Trophoblast cell (in vitro differentiated cells and primary cell): ENCODE measurements at regions not wholly inside any gene's neighbourhood (a gene's known extent, or its start where the extent isn't known, plus 50 kb on each side); places are given as distances from the start of the nearest gene placed in this dataset.

Experiments
- DNase-seq, 2 donors: peaks; one replicate each; pipeline ENCODE4 v3.0.0-alpha.2; 2016
- H2AFZ ChIP-seq: 2 replicates; pipeline ENCODE4 v1.6.1; 2013; ENCODE audit warnings: low read length, moderate library complexity, mild to moderate bottlenecking; ENCODE audit not compliant: insufficient read depth, poor library complexity
- H2AK5ac ChIP-seq: 2 replicates; pipeline ENCODE4 v1.6.1; 2013; ENCODE audit warnings: mild to moderate bottlenecking, low read length
- H2BK120ac ChIP-seq: 2 replicates; pipeline ENCODE4 v1.6.1; 2013; ENCODE audit warnings: low read length, mild to moderate bottlenecking, moderate library complexity; ENCODE audit not compliant: insufficient read depth, poor library complexity
- H2BK12ac ChIP-seq: 2 replicates; pipeline ENCODE4 v1.6.1; 2013; ENCODE audit warnings: mild to moderate bottlenecking, low read length, moderate library complexity
- H2BK5ac ChIP-seq: 2 replicates; pipeline ENCODE4 v1.6.1; 2013; ENCODE audit warnings: low read length, low read depth, moderate library complexity, mild to moderate bottlenecking; ENCODE audit not compliant: poor library complexity
- H3K14ac ChIP-seq: 2 replicates; pipeline ENCODE4 v1.6.1; 2013; ENCODE audit warnings: mild to moderate bottlenecking, low read length
- H3K18ac ChIP-seq: 2 replicates; pipeline ENCODE4 v1.6.1; 2013; ENCODE audit warnings: mild to moderate bottlenecking, low read length
- H3K23ac ChIP-seq: 2 replicates; pipeline ENCODE4 v1.6.1; 2013; ENCODE audit warnings: low read length
- H3K27ac ChIP-seq: 2 replicates; pipeline ENCODE4 v1.5.1; 2013; ENCODE audit warnings: low read depth, mild to moderate bottlenecking, inconsistent platforms, low read length, moderate library complexity
- H3K27me3 ChIP-seq: 2 replicates; pipeline ENCODE4 v1.6.1; 2013; ENCODE audit warnings: inconsistent platforms, mild to moderate bottlenecking, low read length, moderate library complexity; ENCODE audit not compliant: insufficient read depth
- H3K36me3 ChIP-seq, 2 experiments: 1 replicate in 1 of 2; 2 replicates in 1 of 2; pipeline ENCODE4 v1.6.1; 2013; ENCODE audit warnings: low read length in 2 of 2, mild to moderate bottlenecking in 2 of 2, moderate library complexity in 1 of 2; ENCODE audit not compliant: insufficient read depth in 2 of 2, control insufficient read depth in 1 of 2
- H3K4ac ChIP-seq: 2 replicates; pipeline ENCODE4 v1.6.1; 2013; ENCODE audit warnings: low read depth, mild to moderate bottlenecking, low read length, moderate library complexity
- H3K4me1 ChIP-seq, 2 experiments: 1 replicate in 1 of 2; 2 replicates in 1 of 2; pipeline ENCODE4 v1.6.1; 2013; ENCODE audit warnings: low read length in 2 of 2, mild to moderate bottlenecking in 2 of 2, moderate library complexity in 1 of 2; ENCODE audit not compliant: insufficient read depth in 2 of 2, control insufficient read depth in 1 of 2
- H3K4me2 ChIP-seq: 2 replicates; pipeline ENCODE4 v1.6.1; 2013; ENCODE audit warnings: inconsistent platforms, mild to moderate bottlenecking, low read length, moderate library complexity
- H3K4me3 ChIP-seq: 2 replicates; pipeline ENCODE4 v1.5.1; 2013; ENCODE audit warnings: mild to moderate bottlenecking, low read depth, low read length, inconsistent platforms
- H3K79me1 ChIP-seq: one replicate; pipeline ENCODE4 v1.6.1; 2013; ENCODE audit warnings: low read length
- H3K79me2 ChIP-seq: 2 replicates; pipeline ENCODE4 v1.6.1; 2013; ENCODE audit warnings: low read length, mild to moderate bottlenecking; ENCODE audit not compliant: control insufficient read depth, insufficient read depth, poor library complexity
- H3K9ac ChIP-seq: 2 replicates; pipeline ENCODE4 v1.6.1; 2013; ENCODE audit warnings: mild to moderate bottlenecking, low read length
- H3K9me3 ChIP-seq: 2 replicates; pipeline ENCODE4 v1.6.1; 2013; ENCODE audit warnings: low read depth, mild to moderate bottlenecking, control low read depth, inconsistent platforms, low read length; ENCODE audit not compliant: insufficient read depth
- H4K12ac ChIP-seq: 2 replicates; pipeline ENCODE4 v1.6.1; 2013; ENCODE audit warnings: low read depth, mild to moderate bottlenecking, low read length, moderate library complexity
- H4K8ac ChIP-seq: 2 replicates; pipeline ENCODE4 v1.6.1; 2013; ENCODE audit warnings: low read depth, mild to moderate bottlenecking, low read length, moderate library complexity
- H4K91ac ChIP-seq: one replicate; pipeline ENCODE4 v1.6.1; 2013; ENCODE audit warnings: low read depth, mild to moderate bottlenecking, low read length, moderate library complexity
- WGBS: extraction: QIAGEN DNeasy Blood & Tissue Kit; methylation state at CpG from one replicate; pipeline ENCODE4 v1.1.7; 2013; ENCODE audit warnings: missing lambda C conversion rate; ENCODE audit not compliant: insufficient read length, insufficient coverage; ENCODE audit errors: extremely low coverage; 5-methylcytosine and 5-hydroxymethylcytosine counted together

DNA sequence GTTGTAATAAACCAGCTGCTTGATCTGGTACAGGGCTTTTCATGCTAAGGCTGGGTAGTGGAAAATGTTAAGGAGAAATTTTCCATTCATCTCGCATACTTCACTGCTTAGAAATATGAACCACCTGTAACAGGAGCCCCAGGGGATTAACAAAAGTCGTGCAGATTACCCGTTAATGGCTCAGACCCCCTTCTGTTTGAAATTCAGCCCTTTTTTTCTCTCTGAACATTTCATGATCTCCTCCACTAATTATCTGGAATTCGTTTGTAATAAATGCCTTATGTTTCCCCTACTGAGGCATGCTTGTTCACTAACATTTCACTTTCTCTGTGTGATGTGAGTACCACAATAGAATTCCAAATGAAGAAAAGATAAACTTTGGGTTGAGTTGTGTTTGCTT lies 336.4 kb upstream of the HSF2 start:
- H4K91ac ChIP-seq, result no peak overlapping the region
- WGBS, result no CpG with 5 or more reads among the region's 4 CpGs
- no peak overlapping the region for H4K12ac ChIP-seq
- no peak overlapping the region for H2AFZ ChIP-seq
- no peak overlapping the region for H3K9ac ChIP-seq
- H2BK5ac ChIP-seq, result no peak overlapping the region
- no peaks in the 10 kb centered on the region for H3K4me1 ChIP-seq
- no peak overlapping the region for H3K27ac ChIP-seq
- H3K36me3 ChIP-seq, result no peaks in the 10 kb centered on the region
- no peak overlapping the region for H3K4me2 ChIP-seq
- DNase-seq, result no peak
- no peak overlapping the region for H3K4ac ChIP-seq
- no peak overlapping the region for H4K8ac ChIP-seq
- no peak overlapping the region for H3K4me3 ChIP-seq
- no peaks in the 10 kb centered on the region for H3K79me1 ChIP-seq
- no peaks in the 10 kb centered on the region for H3K27me3 ChIP-seq
- H3K18ac ChIP-seq, result no peak overlapping the region
- no peak overlapping the region for H2AK5ac ChIP-seq
- H3K23ac ChIP-seq, result no peak overlapping the region
- H2BK12ac ChIP-seq, result no peak overlapping the region
- no peak overlapping the region for H3K14ac ChIP-seq
- no peak overlapping the region for H2BK120ac ChIP-seq
- no peaks in the 10 kb centered on the region for H3K9me3 ChIP-seq
- H3K79me2 ChIP-seq, result no peaks in the 10 kb centered on the region

DNA sequence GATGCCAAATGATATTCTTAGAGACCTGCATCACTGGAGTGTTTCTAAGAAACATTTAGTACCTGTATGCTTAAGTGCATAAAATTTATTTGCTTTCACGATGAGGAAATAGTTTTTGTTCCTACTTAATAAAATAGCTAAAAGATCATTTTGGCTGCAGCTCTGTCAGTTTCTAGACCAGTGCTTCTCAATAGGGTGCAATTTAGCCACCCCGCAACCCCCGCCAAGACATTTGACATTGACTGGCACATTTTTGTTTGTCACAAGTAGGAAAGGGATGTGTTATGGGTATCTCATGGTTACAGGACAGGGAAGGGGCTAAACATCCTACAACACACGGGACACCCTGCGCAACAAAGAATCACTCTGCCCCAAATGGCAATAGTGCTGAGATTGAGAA lies 335.7 kb upstream of the HSF2 start:
- H3K23ac ChIP-seq, result no peak overlapping the region
- H4K8ac ChIP-seq, result no peak overlapping the region
- H4K91ac ChIP-seq, result no peak overlapping the region
- no peak overlapping the region for H3K18ac ChIP-seq
- H3K36me3 ChIP-seq, result no peaks in the 10 kb centered on the region
- H4K12ac ChIP-seq, result no peak overlapping the region
- DNase-seq, result no peak
- H3K4me1 ChIP-seq, result no peaks in the 10 kb centered on the region
- H2AK5ac ChIP-seq, result no peak overlapping the region
- H3K79me2 ChIP-seq, result no peaks in the 10 kb centered on the region
- no peak overlapping the region for H3K9ac ChIP-seq
- H2BK5ac ChIP-seq, result no peak overlapping the region
- H3K4ac ChIP-seq, result no peak overlapping the region
- H3K4me2 ChIP-seq, result no peak overlapping the region
- H3K27me3 ChIP-seq, result no peaks in the 10 kb centered on the region
- H3K14ac ChIP-seq, result no peak overlapping the region
- H3K27ac ChIP-seq, result no peak overlapping the region
- no CpG with 5 or more reads among the region's 5 CpGs for WGBS
- H2BK12ac ChIP-seq, result no peak overlapping the region
- H2AFZ ChIP-seq, result no peak overlapping the region
- H3K4me3 ChIP-seq, result no peak overlapping the region
- H2BK120ac ChIP-seq, result no peak overlapping the region
- H3K79me1 ChIP-seq, result no peaks in the 10 kb centered on the region
- no peaks in the 10 kb centered on the region for H3K9me3 ChIP-seq

DNA sequence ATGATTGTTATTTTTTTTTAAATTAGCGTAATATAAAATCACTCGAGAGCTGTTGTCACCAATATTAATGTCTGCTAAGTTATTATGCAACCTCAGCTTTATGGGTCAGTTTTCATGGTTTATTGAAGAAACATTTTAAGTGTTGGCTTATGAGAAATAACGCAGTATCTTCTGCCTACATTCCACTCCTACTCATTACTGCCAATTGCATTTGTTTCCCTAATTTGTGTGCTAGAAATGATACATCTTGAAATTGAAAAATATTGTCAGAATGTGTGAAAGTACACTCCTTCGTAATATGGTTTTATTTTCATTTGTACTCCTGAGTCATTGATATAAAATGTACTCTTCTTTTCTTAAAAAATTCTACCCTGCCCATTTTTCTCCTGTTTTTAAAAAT lies 333.3 kb upstream of the HSF2 start:
- Histone ChIP-seq H2BK120ac (no peak overlapping the region), H3K4me1 (no peaks in the 10 kb centered on the region), H2AFZ (no peak overlapping the region), H3K18ac (no peak overlapping the region), H3K79me1 (no peaks in the 10 kb centered on the region), H2BK12ac (no peak overlapping the region), H3K4me2 (no peak overlapping the region), H3K4me3 (no peak overlapping the region), H3K4ac (no peak overlapping the region), H3K9ac (no peak overlapping the region), H4K91ac (no peak overlapping the region), H3K79me2 (no peaks in the 10 kb centered on the region), H4K12ac (no peak overlapping the region), H3K27me3 (no peaks in the 10 kb centered on the region), H3K9me3 (no peaks in the 10 kb centered on the region), H2AK5ac (no peak overlapping the region), H3K27ac (no peak overlapping the region), H4K8ac (no peak overlapping the region), H2BK5ac (no peak overlapping the region), H3K14ac (no peak overlapping the region), H3K36me3 (no peaks in the 10 kb centered on the region), H3K23ac (no peak overlapping the region)
- WGBS, result no CpG with 5 or more reads among the region's 4 CpGs
- no peak for DNase-seq

DNA sequence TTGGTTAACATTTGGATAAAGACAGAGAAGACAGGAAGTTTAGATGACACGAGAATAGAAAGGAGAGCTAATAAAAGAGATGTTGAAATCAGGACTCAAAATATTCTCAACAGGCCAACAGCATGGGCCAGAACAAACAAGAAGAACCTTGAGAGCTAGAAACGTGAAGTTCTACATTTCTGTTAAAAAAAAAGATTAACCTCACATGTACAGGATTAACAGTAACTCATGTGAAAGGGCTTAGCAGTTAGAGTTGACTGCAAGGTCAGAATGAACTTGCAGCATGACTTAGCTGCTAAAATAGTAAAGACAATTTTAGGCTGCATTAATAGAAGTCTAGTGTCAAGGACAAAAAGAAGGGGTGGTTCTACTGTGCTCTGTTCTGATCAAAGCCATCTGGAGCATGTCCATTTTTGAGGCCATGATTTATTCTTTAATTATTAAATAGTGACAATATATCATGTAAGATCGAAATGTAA lies 331.1 kb upstream of the HSF2 start:
- Histone ChIP-seq H4K12ac (no peak overlapping the region), H3K27ac (no peak overlapping the region), H2BK120ac (no peak overlapping the region), H3K27me3 (no peaks in the 10 kb centered on the region), H3K36me3 (no peaks in the 10 kb centered on the region), H2AFZ (no peak overlapping the region), H3K79me1 (no peaks in the 10 kb centered on the region), H3K4ac (no peak overlapping the region), H2BK5ac (no peak overlapping the region), H3K79me2 (no peaks in the 10 kb centered on the region), H4K8ac (no peak overlapping the region), H3K14ac (no peak overlapping the region), H4K91ac (no peak overlapping the region), H3K4me2 (no peak overlapping the region), H2BK12ac (no peak overlapping the region), H3K9ac (no peak overlapping the region), H3K18ac (no peak overlapping the region), H3K4me3 (no peak overlapping the region), H2AK5ac (no peak overlapping the region), H3K9me3 (no peaks in the 10 kb centered on the region), H3K4me1 (no peaks in the 10 kb centered on the region), H3K23ac (no peak overlapping the region)
- no CpG with 5 or more reads among the region's 3 CpGs for WGBS
- no peak for DNase-seq
